Dermis blood vessel endothelial cell (primary cell): ENCODE measurements at regions not wholly inside any gene's neighbourhood (a gene's known extent, or its start where the extent isn't known, plus 50 kb on each side); places are given as distances from the start of the nearest gene placed in this dataset.
"Not testable (repeated sequence)": the region's sequence is repeated elsewhere in the genome, so short reads cannot be mapped to it uniquely, and the experiment has no call there.

Experiments used
- DNase-seq: peaks from one replicate; pipeline ENCODE4 v3.0.0; 2010

GRCh38 chr9:7615344-7615743, 184.2 kb downstream of the DMAC1 start:
- no peak for DNase-seq

GRCh38 chr9:7613931-7614330, 185.6 kb downstream of the DMAC1 start:
- DNase-seq: no peak

GRCh38 chr9:7608261-7608660, 191.3 kb downstream of the DMAC1 start:
- DNase-seq: no peak

GRCh38 chr9:7607421-7607820, 192.2 kb downstream of the DMAC1 start:
- peak; percentile 2 for DNase-seq

- DNase-seq: no peak
These were observed 193.0 kb downstream of the DMAC1 start for GRCh38 chr9:7606591-7606990.

- DNase-seq: no peak
These were observed 197.8 kb downstream of the DMAC1 start for GRCh38 chr9:7601739-7602138.

GRCh38 chr9:7597716-7598115, 201.9 kb downstream of the DMAC1 start:
- DNase-seq: no peak

- peak; percentile 19 for DNase-seq
These were observed 207.0 kb downstream of the DMAC1 start for GRCh38 chr9:7592321-7593316.

- no peak for DNase-seq
These were observed 208.1 kb downstream of the DMAC1 start for GRCh38 chr9:7591501-7591900.

GRCh38 chr9:7580568-7580967, 219.0 kb downstream of the DMAC1 start:
- no peak for DNase-seq

- no peak for DNase-seq
These were observed 220.2 kb downstream of the DMAC1 start for GRCh38 chr9:7579351-7579750.

GRCh38 chr9:7578951-7579350, 220.6 kb downstream of the DMAC1 start:
- DNase-seq: no peak

GRCh38 chr9:7570107-7570720, 229.4 kb downstream of the DMAC1 start:
- peak; percentile 81 for DNase-seq

GRCh38 chr9:7567687-7568086, 231.9 kb downstream of the DMAC1 start:
- DNase-seq: no peak

GRCh38 chr9:7561527-7562080, 238.0 kb downstream of the DMAC1 start:
- no peak for DNase-seq

GRCh38 chr9:7560669-7561305, 238.8 kb downstream of the DMAC1 start:
- no peak for DNase-seq

- DNase-seq: no peak
These were observed 244.9 kb downstream of the DMAC1 start for GRCh38 chr9:7554699-7555098.

- DNase-seq: not testable (repeated sequence)
These were observed 246.9 kb downstream of the DMAC1 start for GRCh38 chr9:7552706-7553105.

- DNase-seq: no peak
These were observed 250.3 kb downstream of the DMAC1 start for GRCh38 chr9:7549249-7549648.

GRCh38 chr9:7546261-7546660, 253.3 kb downstream of the DMAC1 start:
- no peak for DNase-seq

GRCh38 chr9:7545371-7546165, 254.0 kb downstream of the DMAC1 start:
- DNase-seq: no peak

- no peak for DNase-seq
These were observed 256.9 kb downstream of the DMAC1 start for GRCh38 chr9:7542693-7543092.
